ENCODE measurements at regions not wholly inside any gene's neighbourhood (a gene's known extent, or its start where the extent isn't known, plus 50 kb on each side); places are given as distances from the start of the nearest gene placed in this dataset.

DNA sequence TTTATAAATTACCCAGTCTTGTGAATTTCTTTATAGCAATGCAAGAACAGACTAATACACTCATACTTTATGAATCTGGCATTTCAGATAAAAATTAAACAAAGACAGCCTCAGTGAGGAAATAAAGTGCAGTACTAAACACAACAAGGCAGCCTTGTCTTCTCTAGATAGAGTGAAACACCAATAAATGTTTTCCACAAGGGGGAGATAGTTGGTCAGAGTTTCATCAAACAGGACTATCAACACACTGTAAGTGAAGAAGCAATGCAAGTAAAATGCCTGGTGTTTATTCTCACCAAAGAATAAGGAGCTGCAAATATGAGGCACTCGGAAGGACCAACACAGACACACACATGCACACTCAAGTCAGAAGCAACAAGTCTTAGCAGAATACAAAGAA, 62.8 kb downstream of the FAM9B start:
- DNase-seq, result peak in 1 of 2 experiments; percentile 12

DNA sequence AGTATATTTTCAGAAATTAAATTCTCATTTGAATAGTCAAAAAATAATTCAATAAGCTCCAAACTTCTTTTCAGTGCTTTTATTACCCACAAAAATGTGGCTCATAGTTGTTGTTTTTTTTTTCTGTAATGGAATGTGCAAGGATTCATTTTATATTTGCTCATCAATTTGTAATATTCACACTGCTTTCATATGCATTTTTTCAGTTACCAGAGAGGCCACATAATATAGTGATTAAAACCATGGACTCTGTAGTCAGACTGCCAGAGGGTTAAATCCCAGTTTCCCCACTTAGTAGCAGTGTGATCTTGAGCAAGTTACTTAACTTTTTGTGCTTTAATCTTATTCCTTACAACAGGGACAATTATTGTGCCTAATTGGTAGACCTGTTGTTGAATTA, 64.5 kb downstream of the FAM9B start:
- DNase-seq, result no peak

DNA sequence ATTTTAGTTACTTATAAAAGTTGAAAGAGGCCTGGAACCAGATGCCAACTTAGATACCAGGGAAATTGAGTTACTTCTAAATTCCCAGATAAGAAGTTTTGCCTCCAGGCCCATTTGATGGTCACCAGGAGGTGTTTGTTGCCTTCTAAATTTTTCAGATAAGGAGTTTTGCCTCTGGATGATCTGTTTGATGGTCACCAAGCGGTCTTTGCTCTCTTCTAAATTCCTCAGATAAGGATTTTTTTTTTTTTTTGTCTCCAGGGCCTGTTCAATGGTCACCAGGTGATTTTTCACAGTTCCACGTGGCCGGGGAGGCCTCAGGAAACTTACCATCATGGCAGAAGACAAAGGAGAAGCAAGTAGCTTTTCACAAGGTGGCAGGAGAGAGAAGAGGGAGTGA, 66.5 kb downstream of the FAM9B start:
- DNase-seq, result no peak

- no peak for DNase-seq
These were observed 72.9 kb downstream of the FAM9B start for GRCh38 chrX:8960957-8961468.

GRCh38 chrX:8955511-8955910, 78.4 kb downstream of the FAM9B start:
- DNase-seq, result no peak

- DNase-seq, result no peak
These were observed 87.4 kb downstream of the FAM9B start for GRCh38 chrX:8946563-8946962.

- peak; percentile 24 to 61 for DNase-seq
These were observed 94.6 kb downstream of the FAM9B start for GRCh38 chrX:8939322-8939721.

- DNase-seq, result no peak
These were observed 106.2 kb downstream of the FAM9B start for GRCh38 chrX:8927701-8928100.

DNA sequence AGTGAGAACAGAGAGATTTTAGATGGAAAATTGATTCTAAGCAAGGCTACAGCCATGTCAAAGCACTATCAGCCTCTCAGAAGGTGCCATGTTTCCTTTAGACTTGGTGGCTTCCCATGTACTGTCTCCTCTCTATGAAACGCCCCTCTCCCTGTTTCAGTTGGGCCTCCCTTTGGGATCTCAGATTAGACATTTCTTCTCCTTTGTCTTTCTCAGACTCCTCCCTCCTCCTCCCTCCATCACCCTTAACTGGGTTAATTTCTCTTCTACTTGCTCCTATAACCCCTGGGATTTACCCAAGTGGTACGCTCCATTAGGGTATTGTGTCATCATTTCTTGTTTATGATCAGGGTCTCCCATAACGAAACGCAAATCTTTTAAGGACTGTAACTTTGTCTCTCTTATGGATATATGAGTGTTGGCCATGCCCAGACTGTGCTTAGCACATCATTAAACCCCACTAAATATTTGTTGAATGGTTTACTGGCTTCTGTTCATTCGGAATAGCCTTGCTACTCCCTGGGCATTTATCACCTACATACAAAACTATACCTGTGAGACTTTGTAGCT, 106.8 kb downstream of the FAM9B start:
- DNase-seq, result no peak

GRCh38 chrX:8921615-8922014, 112.3 kb downstream of the FAM9B start:
- DNase-seq, result no peak

DNA sequence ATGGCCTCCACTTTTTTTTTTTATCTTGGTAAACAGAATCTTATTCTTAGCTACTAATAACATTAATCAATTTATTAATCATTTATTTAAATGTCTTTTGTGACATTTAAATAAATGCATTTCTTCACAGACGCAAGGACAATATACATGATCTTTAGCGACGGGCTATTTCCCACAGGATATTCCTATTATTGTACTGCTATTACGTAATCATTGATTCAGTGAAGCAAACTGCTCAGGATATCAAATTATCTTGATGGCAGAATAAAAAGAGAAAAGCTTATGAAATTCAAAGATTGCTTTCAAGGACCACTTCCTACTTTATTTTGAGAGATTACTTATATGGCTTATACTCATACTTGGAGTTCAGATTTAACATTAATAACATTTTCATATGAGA, 114.1 kb downstream of the FAM9B start:
- no peak for DNase-seq

- no peak for DNase-seq
These were observed 115.5 kb upstream of the FAM9A start for GRCh38 chrX:8916697-8917096.

GRCh38 chrX:8914681-8915080, 113.5 kb upstream of the FAM9A start:
- no peak for DNase-seq

GRCh38 chrX:8913655-8914409, 112.6 kb upstream of the FAM9A start:
- peak in 1 of 2 experiments; percentile 0 for DNase-seq

DNA sequence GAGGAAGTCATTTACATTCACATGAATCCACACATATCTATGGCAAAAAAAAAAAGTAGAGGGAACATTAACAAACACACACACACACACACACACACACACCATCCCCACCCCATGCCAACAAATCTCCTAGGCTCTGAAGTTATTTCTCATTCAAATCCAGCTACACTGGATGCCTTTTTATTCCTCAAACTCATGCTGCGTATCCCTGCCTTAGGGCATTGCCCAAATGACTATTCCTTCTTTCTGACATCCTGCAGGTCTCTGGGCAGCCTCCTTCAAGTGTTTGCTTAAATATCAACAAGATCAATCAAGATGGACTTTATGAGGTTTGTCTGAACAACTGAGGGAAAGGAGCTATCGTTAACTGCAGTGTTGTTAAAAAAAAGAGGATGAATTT, 106.5 kb upstream of the FAM9A start:
- no peak for DNase-seq

- no peak for DNase-seq
These were observed 105.2 kb upstream of the FAM9A start for GRCh38 chrX:8906299-8906938.

DNA sequence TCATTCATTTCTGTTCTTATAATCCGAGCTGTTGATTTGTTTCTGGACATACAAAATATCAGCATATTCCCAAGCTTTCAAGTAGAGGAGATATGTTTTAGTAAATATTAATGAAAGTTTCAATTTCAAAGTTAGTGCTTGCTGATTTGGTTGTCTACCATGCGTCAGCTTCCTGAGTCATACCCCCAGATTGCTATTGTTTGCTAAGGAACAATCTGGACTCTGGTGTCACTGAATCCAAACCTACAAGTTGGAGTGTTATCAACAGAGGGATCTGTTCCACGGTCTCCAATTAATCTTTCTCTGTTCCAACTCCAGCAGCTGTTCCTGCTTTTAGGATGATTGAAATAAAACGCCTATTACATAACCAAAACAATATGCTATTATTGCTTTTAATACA, 96.1 kb upstream of the FAM9A start:
- no peak for DNase-seq

DNA sequence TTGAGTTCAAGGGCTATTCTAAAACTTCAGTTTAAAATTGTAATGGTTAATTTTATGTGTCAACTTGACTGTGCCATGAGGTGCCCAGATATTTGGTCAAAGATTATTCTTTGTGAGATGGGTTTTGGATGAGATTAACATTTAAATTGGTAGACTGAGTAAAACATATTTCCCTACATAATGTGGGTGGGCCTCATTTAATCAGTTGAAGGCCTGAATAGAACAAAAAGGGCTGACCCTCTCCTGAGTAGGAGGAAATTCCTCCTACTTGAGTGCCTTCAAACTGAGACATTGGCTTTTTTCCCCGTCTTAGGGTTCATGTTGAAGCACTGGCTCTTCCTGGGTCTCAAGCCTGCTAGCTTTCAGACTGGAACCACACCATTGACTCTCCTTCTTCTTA, 89.6 kb upstream of the FAM9A start:
- no peak for DNase-seq

GRCh38 chrX:8887004-8887403, 85.8 kb upstream of the FAM9A start:
- no peak for DNase-seq

DNA sequence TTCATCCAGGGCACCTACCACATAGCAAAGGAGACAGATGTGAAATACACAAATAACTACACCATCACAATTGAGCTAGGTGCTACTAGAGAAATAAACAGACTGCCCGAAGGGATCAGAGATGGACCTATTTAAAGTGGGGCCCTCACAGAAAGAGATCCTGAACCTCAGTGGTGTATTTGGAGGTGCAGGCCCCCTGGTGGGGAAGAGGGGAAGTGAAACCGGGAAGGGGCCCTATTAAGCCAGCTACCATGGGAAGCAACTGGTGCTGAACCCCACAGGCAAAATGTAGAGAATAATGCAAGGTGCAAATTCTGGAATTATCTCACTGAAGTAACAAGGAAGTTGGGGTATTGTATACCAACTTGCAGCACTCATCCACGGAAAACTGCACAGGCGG, 78.6 kb upstream of the FAM9A start:
- no peak for DNase-seq

- DNase-seq, result no peak
These were observed 72.8 kb upstream of the FAM9A start for GRCh38 chrX:8873956-8874355.

DNA sequence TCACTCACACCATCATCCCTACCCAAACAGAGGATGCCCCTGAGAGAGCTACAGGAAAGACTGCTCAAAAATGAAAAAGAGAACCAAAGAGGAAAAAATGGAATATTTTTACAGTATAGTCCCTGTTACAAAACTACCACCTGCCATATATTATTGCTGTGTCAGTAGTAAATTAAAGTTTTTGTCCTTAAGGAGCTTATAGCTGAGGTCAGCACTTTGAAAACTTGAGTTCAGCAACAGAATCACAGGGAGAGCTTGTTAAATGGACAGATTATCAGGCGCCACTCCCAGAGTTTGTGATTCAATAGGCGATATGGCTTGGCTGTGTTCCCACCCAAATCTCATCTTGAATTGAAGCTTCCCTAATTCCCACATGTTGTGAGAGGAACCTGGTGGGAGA, 71.9 kb upstream of the FAM9A start:
- DNase-seq, result no peak

DNA sequence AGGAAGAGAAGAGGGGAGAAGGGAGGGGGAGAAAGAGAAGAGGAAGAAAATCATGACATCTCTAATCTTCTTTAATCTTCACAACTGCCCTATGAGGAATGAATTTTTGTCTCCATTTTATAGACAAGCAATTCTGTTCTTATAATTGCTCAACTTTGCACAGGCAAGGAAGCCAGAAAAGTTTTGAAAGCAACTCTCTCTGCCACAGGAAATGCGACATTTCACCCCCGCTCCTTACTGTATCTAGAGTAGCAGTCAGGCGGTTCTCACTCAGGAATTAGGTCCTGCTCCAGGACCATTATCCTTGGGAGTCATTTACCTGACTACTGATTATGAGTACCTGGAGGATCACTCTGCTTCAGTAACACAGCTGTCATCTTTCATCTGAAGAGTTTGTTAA, 69.2 kb upstream of the FAM9A start:
- DNase-seq, result no peak

DNA sequence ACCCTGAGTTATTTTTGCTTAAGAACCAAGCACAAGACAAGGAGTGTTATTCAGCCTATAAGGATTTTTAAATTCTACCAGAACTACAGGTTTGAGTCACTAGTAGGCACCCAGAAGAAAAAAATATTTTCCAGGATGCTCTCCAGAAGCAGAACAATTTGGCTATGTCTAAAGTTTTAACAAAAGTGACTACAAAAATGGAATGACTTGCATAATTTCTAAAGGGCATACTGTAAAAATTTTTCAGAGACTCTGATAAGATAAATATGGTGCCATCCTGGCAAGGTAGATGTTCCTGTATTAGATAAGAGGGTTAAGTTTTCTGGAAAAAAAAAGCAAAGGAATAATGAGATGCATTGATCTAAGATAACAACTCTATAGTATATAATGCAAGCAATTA, 68.6 kb upstream of the FAM9A start:
- no peak for DNase-seq
